Breast epithelium (tissue), 4 donors: ENCODE measurements at regions not wholly inside any gene's neighbourhood (a gene's known extent, or its start where the extent isn't known, plus 50 kb on each side); places are given as distances from the start of the nearest gene placed in this dataset.

Experiments used
- DNase-seq, 2 donors: peaks; one replicate each; pipeline ENCODE4 v3.0.0-alpha.2; 2019; ENCODE audit warnings: low spot score in 2 of 2
- H3K27ac ChIP-seq, 2 donors: fragments of 200-600 bp; sonication (generic) in 1 of 2; one replicate each; pipeline ENCODE4 v1.5.1; 2016 to 2019; ENCODE audit warnings: mild to moderate bottlenecking in 1 of 2
- H3K27me3 ChIP-seq, 2 donors: fragments of 200-600 bp; sonication (generic) in 1 of 2; one replicate each; pipeline versions ENCODE4 v1.5.1 to v1.6.0; 2017 to 2019; ENCODE audit warnings: control low read depth in 1 of 2, mild to moderate bottlenecking in 1 of 2
- H3K36me3 ChIP-seq: fragments of 200-600 bp; one replicate; pipeline ENCODE4 v1.5.1; 2019
- H3K4me1 ChIP-seq, 2 donors: fragments of 200-600 bp; sonication (generic); one replicate each; pipeline ENCODE4 v1.5.1; 2016 to 2019; ENCODE audit warnings: control low read depth in 1 of 2
- H3K4me3 ChIP-seq, 3 donors: fragments of 200-600 bp; sonication (generic); 1 replicate in 2 of 3; 2 replicates in 1 of 3; pipeline ENCODE4 v1.5.1; 2016 to 2019; ENCODE audit warnings: mild to moderate bottlenecking in 3 of 3, moderate library complexity in 2 of 3
- H3K9me3 ChIP-seq, 2 donors: fragments of 200-600 bp; sonication (generic) in 1 of 2; one replicate each; pipeline ENCODE4 v1.5.1; 2016 to 2019; ENCODE audit warnings: control low read depth in 1 of 2
- CTCF ChIP-seq, 3 donors: fragments of 450-650 bp; IDR thresholded peaks; one replicate each; pipeline ENCODE4 v1.5.1; 2016 to 2017; ENCODE audit warnings: antibody characterized with exemption in 3 of 3, mild to moderate bottlenecking in 3 of 3, moderate library complexity in 3 of 3
- POLR2A ChIP-seq: fragments of 450-650 bp; IDR thresholded peaks from one replicate; pipeline ENCODE4 v1.6.1; 2016; ENCODE audit warnings: antibody characterized with exemption, mild to moderate bottlenecking, moderate library complexity
- POLR2AphosphoS5 ChIP-seq, 3 donors: sonication (generic); formaldehyde crosslinking; IDR thresholded peaks; one replicate each; pipeline ENCODE4 v1.6.1; 2017; ENCODE audit warnings: antibody characterized with exemption in 3 of 3
- intact Hi-C: fragments of 100-400 bp; cut with DNase I; formaldehyde crosslinking; loops from one replicate; pipeline ENCODE4 v1.15.1; 2023; ENCODE audit warnings: low total_unique reads

GRCh38 chr4:19540859-19541540, 710.7 kb upstream of the SLIT2 start:
- H3K4me1 ChIP-seq = no peaks in the 10 kb centered on the region
- no peak for DNase-seq
- no peak for TF ChIP-seq POLR2AphosphoS5 (IDR thresholded peaks at IDR 0.05)
- TF ChIP-seq POLR2A = no peak
- no peak for TF ChIP-seq CTCF (IDR thresholded peaks at IDR 0.05)
- no peaks in the 10 kb centered on the region for H3K9me3 ChIP-seq
- H3K36me3 ChIP-seq = no peaks in the 10 kb centered on the region
- H3K27ac ChIP-seq = no peak overlapping the region
- H3K27me3 ChIP-seq = no peaks in the 10 kb centered on the region
- H3K4me3 ChIP-seq = no peak overlapping the region
- intact Hi-C loops = no loop called here

- TF ChIP-seq POLR2A = no peak
- TF ChIP-seq CTCF (IDR thresholded peaks at IDR 0.05) = no peak
- no peak for TF ChIP-seq POLR2AphosphoS5 (IDR thresholded peaks at IDR 0.05)
- H3K27ac ChIP-seq = no peak overlapping the region
- H3K9me3 ChIP-seq = no peaks in the 10 kb centered on the region
- intact Hi-C loops = no loop called here
- H3K27me3 ChIP-seq = no peaks in the 10 kb centered on the region
- DNase-seq = no peak
- no peaks in the 10 kb centered on the region for H3K4me1 ChIP-seq
- H3K36me3 ChIP-seq = no peaks in the 10 kb centered on the region
- no peak overlapping the region for H3K4me3 ChIP-seq
Measured at GRCh38 chr4:19539201-19539600, 712.5 kb upstream of the SLIT2 start.

DNA sequence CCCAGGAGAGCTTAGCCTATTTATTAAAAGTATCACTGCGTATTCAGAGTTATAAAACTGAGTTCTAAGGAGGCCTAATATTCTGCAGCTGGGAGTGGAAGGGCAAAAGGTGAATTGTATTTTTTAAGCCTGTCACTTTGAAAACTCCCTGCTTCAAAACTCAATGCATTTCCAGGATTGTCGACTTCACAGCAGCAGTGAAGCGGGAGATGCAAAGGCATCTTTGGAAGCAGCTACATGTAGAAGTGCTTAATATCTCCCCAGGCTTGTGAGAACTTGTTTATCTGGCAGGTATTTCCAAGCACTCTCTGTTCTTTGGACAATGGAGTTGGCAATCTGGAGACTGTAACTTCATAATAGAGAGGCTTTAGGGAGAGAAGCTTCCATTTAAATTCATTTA, 717.5 kb upstream of the SLIT2 start:
- DNase-seq = no peak
- no peaks in the 10 kb centered on the region for H3K4me1 ChIP-seq
- H3K27ac ChIP-seq = no peak overlapping the region
- intact Hi-C loops = no loop called here
- no peaks in the 10 kb centered on the region for H3K9me3 ChIP-seq
- TF ChIP-seq POLR2A (no peak), POLR2AphosphoS5 (IDR thresholded peaks at IDR 0.05) (no peak), CTCF (IDR thresholded peaks at IDR 0.05) (no peak)
- H3K27me3 ChIP-seq = no peaks in the 10 kb centered on the region
- H3K4me3 ChIP-seq = no peak overlapping the region
- H3K36me3 ChIP-seq = no peaks in the 10 kb centered on the region

DNA sequence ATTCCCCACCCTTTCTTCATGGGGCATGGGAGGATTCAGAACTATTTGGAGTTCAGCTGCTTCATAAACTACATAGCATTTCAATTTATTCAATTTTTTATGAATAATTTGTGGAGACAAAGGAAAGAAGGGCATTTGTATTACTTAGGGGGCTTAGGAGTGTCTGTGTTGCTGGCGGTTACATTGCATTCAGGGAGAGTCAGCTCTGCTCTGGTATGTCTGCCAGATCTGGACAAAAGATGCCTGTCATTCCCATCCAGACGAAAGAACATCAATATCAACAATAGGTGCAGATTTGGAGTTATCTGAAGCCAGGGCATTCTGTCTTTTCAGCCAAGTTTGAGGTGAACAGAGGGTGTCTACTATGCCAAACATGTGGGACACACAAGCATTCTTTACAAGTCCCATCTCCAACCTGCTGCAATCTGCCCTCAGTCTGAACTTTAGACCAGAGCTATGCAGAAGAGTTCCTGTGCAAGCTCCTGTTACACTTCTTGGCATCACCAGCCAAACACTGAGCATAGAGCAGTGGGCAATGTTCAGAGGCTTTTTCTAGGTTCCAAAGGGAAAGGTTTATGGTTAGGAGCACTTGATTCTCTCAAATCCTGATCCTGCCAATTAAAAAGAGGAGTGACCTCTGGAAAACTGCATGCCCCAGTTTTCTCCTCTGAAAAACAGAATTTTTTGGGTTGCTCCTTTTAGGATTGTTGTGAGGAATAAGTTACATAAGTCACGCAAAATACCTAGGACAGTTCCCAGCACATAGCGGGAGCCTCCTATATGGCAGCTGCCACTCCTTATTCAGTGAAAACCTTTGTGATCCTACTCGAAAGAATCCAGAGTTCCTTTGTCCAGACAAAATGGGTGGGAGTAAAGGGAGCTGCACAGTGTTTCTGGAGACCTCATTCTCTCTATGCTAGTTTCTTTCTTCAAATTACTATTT, 719.5 kb upstream of the SLIT2 start:
- H3K4me3 ChIP-seq = no peak overlapping the region
- intact Hi-C loops = no loop called here
- DNase-seq = peak in 1 of 2 donors; percentile 61
- H3K9me3 ChIP-seq = no peaks in the 10 kb centered on the region
- no peaks in the 10 kb centered on the region for H3K27me3 ChIP-seq
- no peaks in the 10 kb centered on the region for H3K36me3 ChIP-seq
- TF ChIP-seq POLR2AphosphoS5 (IDR thresholded peaks at IDR 0.05) (no peak), POLR2A (no peak), CTCF (IDR thresholded peaks at IDR 0.05) (no peak)
- H3K27ac ChIP-seq = no peak overlapping the region
- no peaks in the 10 kb centered on the region for H3K4me1 ChIP-seq

DNA sequence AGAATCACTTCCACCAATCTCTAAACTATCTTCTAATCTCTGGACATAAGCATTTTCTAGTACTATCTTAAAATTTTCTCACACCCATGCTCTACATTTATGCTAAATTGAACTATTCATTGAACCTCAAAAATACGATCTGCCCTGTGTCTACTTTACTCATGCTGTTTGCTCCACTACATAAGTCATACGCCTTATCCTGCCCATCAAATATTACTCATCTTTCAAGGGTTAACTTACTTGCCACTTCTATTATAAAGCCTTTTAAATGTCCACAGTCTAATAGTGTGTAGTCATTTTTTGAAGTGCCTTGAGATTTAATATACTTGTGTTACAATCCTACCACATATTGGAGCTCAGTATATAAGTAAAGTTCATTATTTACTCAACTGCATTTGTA, 727.7 kb upstream of the SLIT2 start:
- no peak overlapping the region for H3K4me3 ChIP-seq
- DNase-seq = no peak
- H3K27me3 ChIP-seq = no peaks in the 10 kb centered on the region
- no peak overlapping the region for H3K27ac ChIP-seq
- no peaks in the 10 kb centered on the region for H3K36me3 ChIP-seq
- no peaks in the 10 kb centered on the region for H3K4me1 ChIP-seq
- intact Hi-C loops = no loop called here
- TF ChIP-seq CTCF (IDR thresholded peaks at IDR 0.05) = no peak
- TF ChIP-seq POLR2A = no peak
- H3K9me3 ChIP-seq = peaks cover 0 to 7% of the 10 kb centered on the region in 2 donors
